ENCODE measurements at regions not wholly inside any gene's neighbourhood (a gene's known extent, or its start where the extent isn't known, plus 50 kb on each side); places are given as distances from the start of the nearest gene placed in this dataset.

DNA sequence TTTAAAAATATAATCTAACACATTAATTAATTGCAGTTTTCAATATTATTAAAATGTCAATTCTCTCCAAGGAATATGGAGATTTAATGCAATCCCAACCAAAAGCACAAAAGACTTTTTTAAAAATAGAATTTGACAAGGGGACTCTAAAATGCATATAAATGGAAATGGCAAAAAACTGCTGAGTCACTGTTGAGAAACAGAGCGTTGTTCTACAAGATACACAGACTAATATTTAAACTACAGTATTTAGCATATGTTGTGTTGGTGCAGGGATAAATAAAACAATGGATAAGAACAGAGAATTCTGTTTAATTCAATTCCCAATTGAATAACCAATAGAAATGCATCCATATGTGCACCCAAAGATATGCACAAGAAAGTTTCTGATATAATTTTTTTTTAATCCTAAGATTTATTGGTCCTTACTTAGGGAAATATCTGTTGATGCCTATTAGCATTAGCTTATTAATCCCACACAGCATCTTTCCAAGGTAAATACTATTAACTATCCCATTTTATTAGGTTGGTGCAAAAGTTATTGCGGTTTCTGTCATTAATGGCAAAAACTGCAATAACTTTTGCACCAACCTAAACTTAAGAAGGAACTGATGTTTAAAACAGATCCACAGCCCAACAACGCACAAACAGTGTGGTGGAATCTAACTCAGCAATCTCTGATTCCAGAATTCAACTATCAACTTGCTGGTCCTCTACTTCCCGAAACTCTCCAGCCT is 86.8 kb upstream of the VEGFC start:
- H3K4me1 ChIP-seq (ENCODE audit: insufficient read depth, low read length), result no peaks in the 10 kb centered on the region
- H3K9ac ChIP-seq (ENCODE audit: low read length), result no peak overlapping the region
- H3K27ac ChIP-seq (ENCODE audit: low read depth, low read length), result no peak overlapping the region
- no peaks in the 10 kb centered on the region for H3K36me3 ChIP-seq (ENCODE audit: insufficient read depth, low read length)
- no peak overlapping the region for H3K4me3 ChIP-seq (ENCODE audit: low read depth in 1 of 2, low read length in 2 of 2)
- H3K27me3 ChIP-seq (ENCODE audit: control insufficient read depth in 1 of 2, insufficient read depth in 2 of 2, low read length in 2 of 2), result no peaks in the 10 kb centered on the region
- no peaks in the 10 kb centered on the region for H3K9me3 ChIP-seq (ENCODE audit: low read length)

DNA sequence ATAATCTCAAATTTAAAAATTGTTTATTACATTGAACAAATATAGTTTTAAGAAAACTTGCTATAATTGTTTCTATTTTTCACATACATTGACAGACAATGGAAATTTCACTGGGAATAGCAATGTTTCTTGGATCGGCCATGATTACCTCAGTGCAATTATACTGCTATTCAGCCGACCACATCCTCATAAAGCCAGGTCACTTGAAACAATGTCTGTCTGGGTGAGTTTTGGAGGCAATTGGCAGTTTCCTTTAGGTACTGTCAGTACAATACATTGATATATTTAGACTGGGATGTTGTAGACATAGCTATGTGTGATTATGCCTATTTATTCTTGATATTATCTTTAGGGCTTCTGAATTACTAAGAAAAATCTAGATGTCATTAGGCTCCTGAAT is 89.5 kb upstream of the VEGFC start:
- no peak overlapping the region for H3K9ac ChIP-seq (ENCODE audit: low read length)
- no peak overlapping the region for H3K4me3 ChIP-seq (ENCODE audit: low read depth in 1 of 2, low read length in 2 of 2)
- H3K9me3 ChIP-seq (ENCODE audit: low read length), result no peaks in the 10 kb centered on the region
- no peak overlapping the region for H3K27ac ChIP-seq (ENCODE audit: low read depth, low read length)
- H3K27me3 ChIP-seq (ENCODE audit: control insufficient read depth in 1 of 2, insufficient read depth in 2 of 2, low read length in 2 of 2), result no peaks in the 10 kb centered on the region
- H3K4me1 ChIP-seq (ENCODE audit: insufficient read depth, low read length), result no peaks in the 10 kb centered on the region
- no peaks in the 10 kb centered on the region for H3K36me3 ChIP-seq (ENCODE audit: insufficient read depth, low read length)

DNA sequence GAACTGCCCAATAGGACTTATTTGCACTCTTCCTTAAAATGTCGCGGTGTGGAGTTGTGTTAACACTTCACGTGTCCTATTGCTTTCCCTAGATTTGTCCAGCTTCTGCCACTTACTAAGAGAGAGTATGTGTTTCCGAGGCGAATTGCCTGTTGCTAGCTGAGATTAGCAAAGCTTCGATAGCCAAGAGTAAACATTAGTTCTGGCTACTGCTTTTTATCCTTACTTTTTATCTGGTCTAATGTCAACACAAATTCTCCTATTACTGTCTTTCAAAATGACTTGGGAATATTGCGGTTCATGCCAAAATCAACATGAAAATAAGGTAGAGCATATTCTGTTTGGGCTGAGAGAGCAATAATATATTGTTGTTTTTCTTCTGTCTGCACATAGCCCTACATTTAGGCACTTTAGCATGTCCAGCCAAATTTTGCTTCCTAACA is 90.4 kb upstream of the VEGFC start:
- no peaks in the 10 kb centered on the region for H3K27me3 ChIP-seq (ENCODE audit: control insufficient read depth in 1 of 2, insufficient read depth in 2 of 2, low read length in 2 of 2)
- H3K4me1 ChIP-seq (ENCODE audit: insufficient read depth, low read length), result no peaks in the 10 kb centered on the region
- H3K27ac ChIP-seq (ENCODE audit: low read depth, low read length), result no peak overlapping the region
- H3K9ac ChIP-seq (ENCODE audit: low read length), result no peak overlapping the region
- no peaks in the 10 kb centered on the region for H3K9me3 ChIP-seq (ENCODE audit: low read length)
- no peak overlapping the region for H3K4me3 ChIP-seq (ENCODE audit: low read depth in 1 of 2, low read length in 2 of 2)
- H3K36me3 ChIP-seq (ENCODE audit: insufficient read depth, low read length), result no peaks in the 10 kb centered on the region

DNA sequence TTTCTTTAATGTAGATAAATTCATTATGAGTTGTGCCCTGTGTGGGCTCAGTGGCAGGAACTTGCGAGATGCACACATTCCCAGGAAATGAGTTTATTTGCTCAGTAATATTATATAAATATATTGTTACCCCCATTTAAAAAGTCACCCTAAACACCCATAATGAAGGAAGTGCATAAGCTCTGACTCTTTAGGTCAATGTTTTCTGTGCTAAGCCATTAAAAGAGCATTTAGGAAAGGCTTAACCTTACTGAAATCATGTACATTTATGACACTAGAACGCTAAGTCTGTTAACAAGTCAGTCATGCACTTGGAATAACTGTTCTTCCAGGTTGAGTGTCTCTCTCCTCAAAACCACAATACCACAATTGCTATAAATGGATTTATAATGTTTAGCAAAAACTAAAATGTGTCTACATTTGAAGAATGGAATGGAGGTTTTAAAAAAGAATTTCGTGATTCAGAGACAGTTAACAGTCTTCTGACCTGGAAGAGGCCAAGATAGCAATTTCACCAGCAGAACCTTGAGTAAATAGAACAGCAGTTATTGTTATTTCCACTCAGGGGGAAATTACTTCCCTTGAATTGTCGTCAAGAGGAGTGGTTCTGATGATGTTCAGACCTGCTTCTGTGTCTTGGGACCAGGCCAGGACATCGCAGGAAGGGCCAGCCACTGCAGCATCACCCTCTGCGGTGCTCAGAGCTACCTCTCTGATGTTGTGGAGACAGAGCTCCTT is 91.1 kb upstream of the VEGFC start:
- Histone ChIP-seq H3K27me3 (ENCODE audit: control insufficient read depth in 1 of 2, insufficient read depth in 2 of 2, low read length in 2 of 2) (no peaks in the 10 kb centered on the region), H3K9me3 (ENCODE audit: low read length) (no peaks in the 10 kb centered on the region), H3K9ac (ENCODE audit: low read length) (no peak overlapping the region), H3K4me1 (ENCODE audit: insufficient read depth, low read length) (no peaks in the 10 kb centered on the region), H3K4me3 (ENCODE audit: low read depth in 1 of 2, low read length in 2 of 2) (no peak overlapping the region), H3K27ac (ENCODE audit: low read depth, low read length) (no peak overlapping the region), H3K36me3 (ENCODE audit: insufficient read depth, low read length) (no peaks in the 10 kb centered on the region)

DNA sequence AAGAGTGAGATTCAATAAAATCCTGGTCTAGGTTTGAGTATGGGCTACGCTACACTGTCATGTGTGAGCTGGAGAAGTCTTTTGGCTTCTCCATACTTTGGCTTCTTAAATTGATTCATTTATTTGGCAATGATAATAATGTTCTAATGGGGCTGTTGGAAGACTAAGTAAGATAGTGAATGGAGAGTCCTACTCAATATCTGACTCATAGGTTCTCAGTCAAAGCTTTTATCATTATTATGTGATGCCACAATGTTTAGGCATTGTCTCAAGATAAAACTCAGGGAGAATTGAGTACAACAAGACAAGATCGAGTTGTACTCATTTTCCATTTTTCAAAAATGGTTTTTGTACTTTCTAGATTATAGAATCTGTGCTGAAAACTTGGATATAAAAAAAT is 92.5 kb upstream of the VEGFC start:
- no peak overlapping the region for H3K4me3 ChIP-seq (ENCODE audit: low read depth in 1 of 2, low read length in 2 of 2)
- no peaks in the 10 kb centered on the region for H3K36me3 ChIP-seq (ENCODE audit: insufficient read depth, low read length)
- no peak overlapping the region for H3K27ac ChIP-seq (ENCODE audit: low read depth, low read length)
- no peaks in the 10 kb centered on the region for H3K9me3 ChIP-seq (ENCODE audit: low read length)
- H3K4me1 ChIP-seq (ENCODE audit: insufficient read depth, low read length), result no peaks in the 10 kb centered on the region
- H3K9ac ChIP-seq (ENCODE audit: low read length), result no peak overlapping the region
- H3K27me3 ChIP-seq (ENCODE audit: control insufficient read depth in 1 of 2, insufficient read depth in 2 of 2, low read length in 2 of 2), result no peaks in the 10 kb centered on the region

DNA sequence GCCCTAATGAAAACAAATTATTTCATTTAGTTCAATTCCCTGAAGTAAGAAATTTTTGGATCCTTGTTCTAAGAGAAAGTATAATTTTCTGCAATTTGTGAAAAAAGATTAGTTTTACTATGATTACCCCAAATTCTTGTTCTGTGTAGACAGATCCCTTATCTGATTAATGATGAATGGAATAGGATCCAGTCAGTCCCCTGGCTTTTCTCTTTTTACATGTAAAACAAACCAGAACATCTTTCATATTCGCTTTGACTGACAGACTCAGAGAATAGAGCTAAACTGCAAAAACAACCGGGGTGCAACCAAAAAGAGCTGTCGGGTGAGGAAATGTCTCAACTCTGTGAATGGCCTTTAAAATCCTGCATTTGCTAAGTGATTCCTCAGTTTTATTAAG is 93.4 kb upstream of the VEGFC start:
- Histone ChIP-seq H3K27ac (ENCODE audit: low read depth, low read length) (no peak overlapping the region), H3K4me3 (ENCODE audit: low read depth in 1 of 2, low read length in 2 of 2) (no peak overlapping the region), H3K4me1 (ENCODE audit: insufficient read depth, low read length) (no peaks in the 10 kb centered on the region), H3K27me3 (ENCODE audit: control insufficient read depth in 1 of 2, insufficient read depth in 2 of 2, low read length in 2 of 2) (no peaks in the 10 kb centered on the region), H3K9me3 (ENCODE audit: low read length) (no peaks in the 10 kb centered on the region), H3K9ac (ENCODE audit: low read length) (no peak overlapping the region), H3K36me3 (ENCODE audit: insufficient read depth, low read length) (no peaks in the 10 kb centered on the region)

DNA sequence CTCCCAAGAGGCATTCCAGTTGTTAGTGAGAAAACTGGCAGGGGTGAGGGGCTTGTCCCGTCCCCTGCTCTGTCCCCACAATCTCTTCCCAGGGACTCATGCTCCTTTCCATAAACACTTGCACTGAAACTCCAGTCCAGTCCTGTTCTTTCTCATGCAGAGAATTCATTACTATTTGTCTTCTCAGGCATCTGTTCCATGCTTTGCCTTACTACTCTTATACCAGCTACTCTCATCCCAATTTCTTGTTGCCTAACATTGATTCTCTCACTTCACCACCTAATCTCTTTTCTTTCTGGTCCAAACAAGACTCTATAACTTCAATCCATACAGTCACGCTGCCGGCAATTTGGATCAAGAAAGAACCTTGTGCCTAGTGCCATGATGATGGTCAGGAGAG is 97.1 kb upstream of the VEGFC start:
- H3K27me3 ChIP-seq (ENCODE audit: control insufficient read depth in 1 of 2, insufficient read depth in 2 of 2, low read length in 2 of 2), result no peaks in the 10 kb centered on the region
- H3K4me1 ChIP-seq (ENCODE audit: insufficient read depth, low read length), result no peaks in the 10 kb centered on the region
- H3K9me3 ChIP-seq (ENCODE audit: low read length), result no peaks in the 10 kb centered on the region
- no peak overlapping the region for H3K9ac ChIP-seq (ENCODE audit: low read length)
- H3K36me3 ChIP-seq (ENCODE audit: insufficient read depth, low read length), result no peaks in the 10 kb centered on the region
- no peak overlapping the region for H3K4me3 ChIP-seq (ENCODE audit: low read depth in 1 of 2, low read length in 2 of 2)
- no peak overlapping the region for H3K27ac ChIP-seq (ENCODE audit: low read depth, low read length)

DNA sequence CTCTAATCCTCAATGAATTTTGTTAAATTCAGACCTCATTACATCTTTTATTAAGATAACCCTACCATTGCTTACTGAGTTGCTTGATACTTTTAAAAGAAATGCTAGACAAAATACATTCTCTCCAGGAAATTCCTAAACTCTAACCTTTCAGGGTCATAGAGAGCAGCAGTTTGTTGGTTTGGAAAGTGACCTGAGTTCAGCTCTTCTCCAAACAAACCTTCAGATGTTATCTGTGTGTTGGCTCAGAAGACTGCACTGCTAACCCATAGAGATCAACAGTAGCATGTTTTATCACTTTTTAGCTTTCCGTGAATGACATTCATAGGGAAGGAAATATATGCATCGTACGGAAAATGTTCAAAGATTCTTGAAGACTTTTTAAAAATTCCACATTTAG is 101.8 kb upstream of the VEGFC start:
- H3K27ac ChIP-seq (ENCODE audit: low read depth, low read length), result no peak overlapping the region
- no peaks in the 10 kb centered on the region for H3K27me3 ChIP-seq (ENCODE audit: control insufficient read depth in 1 of 2, insufficient read depth in 2 of 2, low read length in 2 of 2)
- no peak overlapping the region for H3K9ac ChIP-seq (ENCODE audit: low read length)
- H3K36me3 ChIP-seq (ENCODE audit: insufficient read depth, low read length), result no peaks in the 10 kb centered on the region
- H3K4me1 ChIP-seq (ENCODE audit: insufficient read depth, low read length), result no peaks in the 10 kb centered on the region
- H3K9me3 ChIP-seq (ENCODE audit: low read length), result no peaks in the 10 kb centered on the region
- no peak overlapping the region for H3K4me3 ChIP-seq (ENCODE audit: low read depth in 1 of 2, low read length in 2 of 2)

DNA sequence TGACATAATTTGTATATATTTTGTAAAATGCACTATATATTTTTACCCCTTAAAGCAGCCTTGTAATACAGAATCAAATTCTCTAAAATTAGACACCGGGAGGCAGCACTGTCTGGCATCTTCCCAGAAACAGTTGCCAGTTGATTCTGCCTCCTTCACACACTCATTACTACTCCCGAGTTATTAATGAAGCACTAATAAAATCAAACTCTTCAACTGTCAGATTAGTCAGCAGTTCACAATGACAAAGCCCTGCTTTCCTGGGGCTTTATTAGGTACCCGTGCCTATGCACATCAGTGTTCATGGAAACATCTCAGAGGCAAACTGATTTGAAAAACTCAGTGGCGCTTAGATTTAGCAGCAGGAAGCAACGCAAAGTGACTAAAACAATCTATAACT is 103.5 kb upstream of the VEGFC start:
- Histone ChIP-seq H3K4me3 (ENCODE audit: low read depth in 1 of 2, low read length in 2 of 2) (no peak overlapping the region), H3K9ac (ENCODE audit: low read length) (no peak overlapping the region)

DNA sequence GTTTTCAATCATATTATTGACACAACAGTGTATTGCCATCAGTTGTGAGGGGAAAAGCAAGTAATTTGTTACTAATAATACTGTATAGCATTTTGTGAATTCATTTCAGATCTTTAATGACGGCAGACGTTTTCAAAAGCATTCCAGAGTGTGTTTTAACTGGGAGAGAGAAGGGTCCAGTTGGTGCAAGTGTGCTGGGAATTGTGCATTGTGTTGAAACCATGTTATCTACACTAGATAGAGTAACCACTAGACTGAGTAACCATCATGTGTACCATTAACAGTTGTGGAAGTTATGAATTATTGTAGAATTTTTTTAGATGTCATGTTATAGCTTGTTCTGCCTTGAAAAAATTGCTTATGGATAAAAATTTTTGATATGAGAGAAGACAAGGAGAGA is 104.5 kb upstream of the VEGFC start:
- Histone ChIP-seq H3K4me3 (ENCODE audit: low read depth in 1 of 2, low read length in 2 of 2) (no peak overlapping the region), H3K4me1 (ENCODE audit: insufficient read depth, low read length) (no peaks in the 10 kb centered on the region), H3K9me3 (ENCODE audit: low read length) (no peaks in the 10 kb centered on the region), H3K27ac (ENCODE audit: low read depth, low read length) (no peak overlapping the region), H3K9ac (ENCODE audit: low read length) (no peak overlapping the region), H3K27me3 (ENCODE audit: control insufficient read depth in 1 of 2, insufficient read depth in 2 of 2, low read length in 2 of 2) (no peaks in the 10 kb centered on the region), H3K36me3 (ENCODE audit: insufficient read depth, low read length) (no peaks in the 10 kb centered on the region)

More for the DNA sequence above, 103.5 kb upstream of the VEGFC start:
- no peaks in the 10 kb centered on the region for H3K4me1 ChIP-seq (ENCODE audit: insufficient read depth, low read length)
- H3K27ac ChIP-seq (ENCODE audit: low read depth, low read length), result no peak overlapping the region
- H3K36me3 ChIP-seq (ENCODE audit: insufficient read depth, low read length), result no peaks in the 10 kb centered on the region
- no peaks in the 10 kb centered on the region for H3K9me3 ChIP-seq (ENCODE audit: low read length)
- no peaks in the 10 kb centered on the region for H3K27me3 ChIP-seq (ENCODE audit: control insufficient read depth in 1 of 2, insufficient read depth in 2 of 2, low read length in 2 of 2)

DNA sequence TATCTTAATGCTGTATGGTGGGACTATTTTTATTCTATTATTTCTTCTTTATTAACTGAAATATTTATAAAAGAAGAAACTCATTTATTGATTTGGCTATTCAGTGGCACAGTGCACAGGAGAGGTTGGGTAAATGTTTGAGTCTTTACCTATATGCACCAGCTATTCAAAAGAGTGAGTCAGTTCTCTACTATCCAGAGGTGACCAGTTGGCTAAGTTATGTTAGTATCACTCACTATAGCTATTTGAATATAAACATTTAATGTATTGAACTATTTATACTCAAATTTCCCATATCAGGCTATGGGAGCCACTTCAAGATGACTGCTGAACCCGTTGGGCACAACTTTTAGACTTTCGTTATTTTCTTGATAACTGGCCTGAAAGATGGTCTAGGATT is 106.1 kb upstream of the VEGFC start:
- Histone ChIP-seq H3K36me3 (ENCODE audit: insufficient read depth, low read length) (no peaks in the 10 kb centered on the region), H3K27me3 (ENCODE audit: control insufficient read depth in 1 of 2, insufficient read depth in 2 of 2, low read length in 2 of 2) (no peaks in the 10 kb centered on the region), H3K9me3 (ENCODE audit: low read length) (no peaks in the 10 kb centered on the region), H3K9ac (ENCODE audit: low read length) (no peak overlapping the region), H3K4me1 (ENCODE audit: insufficient read depth, low read length) (no peaks in the 10 kb centered on the region), H3K4me3 (ENCODE audit: low read depth in 1 of 2, low read length in 2 of 2) (no peak overlapping the region), H3K27ac (ENCODE audit: low read depth, low read length) (no peak overlapping the region)

All from muscle layer of colon (tissue), 2 donors.